ENCODE measurements at regions not wholly inside any gene's neighbourhood (a gene's known extent, or its start where the extent isn't known, plus 50 kb on each side); places are given as distances from the start of the nearest gene placed in this dataset.

DNA sequence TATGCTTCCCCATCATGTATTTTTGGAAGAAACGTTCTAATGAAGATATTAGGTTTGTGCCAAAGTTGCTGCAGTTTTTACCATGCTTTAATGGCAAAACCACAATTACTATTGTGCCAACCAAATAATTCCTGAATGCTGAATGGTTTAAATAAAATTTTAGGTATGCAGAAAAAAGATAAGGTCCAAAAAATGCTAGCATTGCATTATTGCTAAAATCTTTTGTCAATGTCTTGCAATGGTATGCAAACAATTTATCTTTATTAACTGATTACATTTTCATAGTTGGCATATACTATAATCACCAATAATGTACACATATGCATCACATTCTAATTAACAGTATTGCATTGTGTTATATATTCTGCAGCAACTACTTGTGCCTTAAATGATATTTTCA, 1657.4 kb upstream of the IGFBP7 start:
- Histone ChIP-seq H3K27me3 (no peaks in the 10 kb centered on the region), H3K27ac (no peak overlapping the region), H3K9me3 (no peaks in the 10 kb centered on the region), H3K4me1 (no peaks in the 10 kb centered on the region), H3K36me3 (no peaks in the 10 kb centered on the region), H3K4me3 (no peak overlapping the region)
- DNase-seq (ENCODE audit: low spot score in 2 of 2): no peak
- TF ChIP-seq POLR2A (IDR thresholded peaks at IDR 0.05): no peak
- no peak for TF ChIP-seq POLR2AphosphoS5 (IDR thresholded peaks at IDR 0.05)
- TF ChIP-seq, protein P1, sequence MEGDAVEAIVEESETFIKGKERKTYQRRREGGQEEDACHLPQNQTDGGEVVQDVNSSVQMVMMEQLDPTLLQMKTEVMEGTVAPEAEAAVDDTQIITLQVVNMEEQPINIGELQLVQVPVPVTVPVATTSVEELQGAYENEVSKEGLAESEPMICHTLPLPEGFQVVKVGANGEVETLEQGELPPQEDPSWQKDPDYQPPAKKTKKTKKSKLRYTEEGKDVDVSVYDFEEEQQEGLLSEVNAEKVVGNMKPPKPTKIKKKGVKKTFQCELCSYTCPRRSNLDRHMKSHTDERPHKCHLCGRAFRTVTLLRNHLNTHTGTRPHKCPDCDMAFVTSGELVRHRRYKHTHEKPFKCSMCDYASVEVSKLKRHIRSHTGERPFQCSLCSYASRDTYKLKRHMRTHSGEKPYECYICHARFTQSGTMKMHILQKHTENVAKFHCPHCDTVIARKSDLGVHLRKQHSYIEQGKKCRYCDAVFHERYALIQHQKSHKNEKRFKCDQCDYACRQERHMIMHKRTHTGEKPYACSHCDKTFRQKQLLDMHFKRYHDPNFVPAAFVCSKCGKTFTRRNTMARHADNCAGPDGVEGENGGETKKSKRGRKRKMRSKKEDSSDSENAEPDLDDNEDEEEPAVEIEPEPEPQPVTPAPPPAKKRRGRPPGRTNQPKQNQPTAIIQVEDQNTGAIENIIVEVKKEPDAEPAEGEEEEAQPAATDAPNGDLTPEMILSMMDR (IDR thresholded peaks at IDR 0.05): no peak
- intact Hi-C loops (cut with DNase I; ENCODE audit: low total_unique reads): no loop called here

DNA sequence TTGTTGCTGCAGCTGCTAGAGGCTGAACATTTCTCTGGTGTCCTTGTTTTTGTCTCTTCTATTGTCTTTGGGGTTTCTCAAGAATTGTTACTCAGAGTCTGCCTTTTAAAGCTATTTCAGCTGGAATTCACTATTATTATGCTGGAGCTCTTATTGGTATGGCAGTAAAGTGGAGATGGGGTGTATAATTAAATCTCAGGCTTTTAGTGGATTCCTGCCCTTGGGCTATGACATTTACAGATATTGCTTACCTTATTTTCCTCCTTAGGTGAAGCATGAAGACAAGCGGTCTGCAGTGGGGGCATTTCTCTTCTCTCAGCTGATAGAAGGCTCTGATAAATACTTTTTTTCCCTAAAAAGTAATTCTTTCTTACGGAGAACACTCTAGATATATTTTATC, 1656.6 kb upstream of the IGFBP7 start:
- TF ChIP-seq, protein P1 (IDR thresholded peaks at IDR 0.05): no peak
- no peak for TF ChIP-seq POLR2A (IDR thresholded peaks at IDR 0.05)
- TF ChIP-seq POLR2AphosphoS5 (IDR thresholded peaks at IDR 0.05): no peak
- Histone ChIP-seq H3K9me3 (no peaks in the 10 kb centered on the region), H3K36me3 (no peaks in the 10 kb centered on the region), H3K27ac (no peak overlapping the region), H3K27me3 (no peaks in the 10 kb centered on the region), H3K4me3 (no peak overlapping the region), H3K4me1 (no peaks in the 10 kb centered on the region)
- intact Hi-C loops (cut with DNase I; ENCODE audit: low total_unique reads): no loop called here
- no peak for DNase-seq (ENCODE audit: low spot score in 2 of 2)

DNA sequence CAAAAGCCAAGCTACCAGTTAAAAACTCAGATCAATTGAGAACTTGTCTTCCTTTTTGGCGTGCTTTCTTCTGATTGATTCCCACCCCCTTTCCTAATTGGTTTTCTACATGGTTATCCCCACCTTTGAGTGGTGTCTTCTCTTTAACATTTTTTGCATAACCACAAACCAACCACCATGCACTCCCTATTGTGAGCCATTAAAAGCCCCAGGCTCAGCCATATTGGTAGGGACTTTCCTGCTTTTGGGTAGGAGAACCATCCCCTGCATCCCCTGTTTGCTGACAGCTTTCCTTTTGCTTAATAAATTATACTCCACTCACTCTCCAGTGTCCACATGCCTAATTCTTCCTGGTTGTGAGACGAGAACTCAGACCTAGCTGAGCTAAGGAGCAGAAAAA, 1651.4 kb upstream of the IGFBP7 start:
- Histone ChIP-seq H3K27ac (no peak overlapping the region), H3K4me3 (no peak overlapping the region), H3K27me3 (no peaks in the 10 kb centered on the region), H3K9me3 (no peaks in the 10 kb centered on the region), H3K36me3 (no peaks in the 10 kb centered on the region), H3K4me1 (no peaks in the 10 kb centered on the region)
- intact Hi-C loops (cut with DNase I; ENCODE audit: low total_unique reads): no loop called here
- no peak for TF ChIP-seq POLR2A (IDR thresholded peaks at IDR 0.05)
- TF ChIP-seq, protein P1 (IDR thresholded peaks at IDR 0.05): no peak
- no peak for TF ChIP-seq POLR2AphosphoS5 (IDR thresholded peaks at IDR 0.05)
- no peak for DNase-seq (ENCODE audit: low spot score in 2 of 2)

- intact Hi-C loops (cut with DNase I; ENCODE audit: low total_unique reads): no loop called here
- no peak overlapping the region for H3K4me3 ChIP-seq
- H3K27me3 ChIP-seq: no peaks in the 10 kb centered on the region
- H3K9me3 ChIP-seq: no peaks in the 10 kb centered on the region
- H3K36me3 ChIP-seq: no peaks in the 10 kb centered on the region
- H3K27ac ChIP-seq: no peak overlapping the region
- TF ChIP-seq, protein P1 (IDR thresholded peaks at IDR 0.05): no peak
- TF ChIP-seq POLR2AphosphoS5 (IDR thresholded peaks at IDR 0.05): no peak
- TF ChIP-seq POLR2A (IDR thresholded peaks at IDR 0.05): no peak
- no peaks in the 10 kb centered on the region for H3K4me1 ChIP-seq
- no peak for DNase-seq (ENCODE audit: low spot score in 2 of 2)
These were observed 1650.6 kb upstream of the IGFBP7 start for GRCh38 chr4:58760737-58761136.

DNA sequence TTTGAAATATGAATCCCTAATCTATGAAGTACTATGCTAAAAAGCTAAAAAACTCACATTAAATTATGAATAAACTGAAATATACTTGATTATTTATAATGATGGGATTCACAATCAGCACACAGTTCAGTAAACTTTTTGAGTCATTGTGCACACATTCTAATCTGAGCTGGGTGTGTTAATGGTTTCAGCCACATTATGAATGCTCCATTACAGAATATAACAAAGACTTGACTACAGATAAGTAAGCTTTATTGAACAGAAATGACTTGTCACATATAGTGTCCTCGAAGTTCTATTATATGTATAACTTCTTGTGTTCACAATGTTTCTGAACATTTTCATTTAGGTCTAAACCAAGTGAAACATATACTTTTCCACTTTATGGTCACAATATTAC, 1649.9 kb upstream of the IGFBP7 start:
- Histone ChIP-seq H3K27me3 (no peaks in the 10 kb centered on the region), H3K9me3 (no peaks in the 10 kb centered on the region), H3K4me1 (no peaks in the 10 kb centered on the region), H3K4me3 (no peak overlapping the region), H3K27ac (no peak overlapping the region), H3K36me3 (no peaks in the 10 kb centered on the region)
- intact Hi-C loops (cut with DNase I; ENCODE audit: low total_unique reads): no loop called here
- TF ChIP-seq, protein P1 (IDR thresholded peaks at IDR 0.05): no peak
- TF ChIP-seq POLR2A (IDR thresholded peaks at IDR 0.05): no peak
- no peak for DNase-seq (ENCODE audit: low spot score in 2 of 2)
